ENCODE measurements at regions not wholly inside any gene's neighbourhood (a gene's known extent, or its start where the extent isn't known, plus 50 kb on each side); places are given as distances from the start of the nearest gene placed in this dataset.

GRCh38 chr6:66937180-66937579 is 1230.2 kb upstream of the EYS start:
- Histone ChIP-seq H3K4me3 (ENCODE audit: low read length) (no peak overlapping the region), H2AFZ (ENCODE audit: low read length) (no peak overlapping the region), H3K9me3 (ENCODE audit: low read length) (no peaks in the 10 kb centered on the region), H3K9me2 (replicated peaks; ENCODE audit: low read length) (no peaks in the 10 kb centered on the region), H4K20me1 (ENCODE audit: low read length) (no peaks in the 10 kb centered on the region), H3F3A (ENCODE audit: low read length, unreplicated experiment) (no peaks in the 10 kb centered on the region), H3K9ac (ENCODE audit: low read length) (no peak overlapping the region), H3K27ac (ENCODE audit: low read length) (no peak overlapping the region), H3K27me3 (ENCODE audit: low read length) (no peaks in the 10 kb centered on the region), H3K36me3 (ENCODE audit: low read depth, low read length) (no peaks in the 10 kb centered on the region), H3K4me1 (ENCODE audit: insufficient read depth, low read length) (no peaks in the 10 kb centered on the region), H3K4me2 (ENCODE audit: low read length) (no peak overlapping the region), H3K79me2 (ENCODE audit: low read length) (no peaks in the 10 kb centered on the region)
- BruUV-seq (replicated peaks) = no TSS peak
- intact Hi-C loops (cut with micrococcal nuclease) = no loop called here
- DNase-seq = no peak
- POLR2A ChIA-PET (ENCODE audit: unreplicated experiment) = no interaction called here
- ATAC-seq = no peak
- TF ChIP-seq EZH2 (IDR thresholded peaks at IDR 0.05; ENCODE audit: low read length, unreplicated experiment) (no peak), CTCF (conservative IDR thresholded peaks at IDR 0.05; ENCODE audit: low read depth, low read length) (no peak), EZH2phosphoT487 (IDR thresholded peaks at IDR 0.05; ENCODE audit: borderline replicate concordance, low read length) (no peak)
- CTCF ChIA-PET = no interaction called here

DNA sequence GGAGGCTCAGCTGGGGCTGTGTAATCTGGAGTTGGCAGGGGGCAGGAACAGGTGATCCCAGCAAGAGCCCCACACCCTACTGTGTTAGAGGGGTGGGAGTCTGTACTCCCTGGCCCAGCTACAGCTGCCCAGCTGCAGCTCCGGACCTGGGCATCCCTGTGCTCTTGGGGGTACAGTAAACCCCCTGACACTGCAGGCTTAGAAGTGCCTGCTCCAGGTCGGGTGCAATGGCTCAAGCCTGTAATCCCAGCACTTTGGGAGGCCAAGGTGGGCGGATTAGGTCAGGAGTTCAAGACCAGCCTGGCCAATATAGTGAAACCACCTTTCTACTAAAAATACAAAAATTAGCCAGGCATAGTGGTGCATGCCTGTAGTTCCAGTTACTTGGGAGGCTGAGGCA is 1228.6 kb upstream of the EYS start:
- H3K9me3 ChIP-seq (ENCODE audit: low read length) = no peaks in the 10 kb centered on the region
- intact Hi-C loops (cut with micrococcal nuclease) = no loop called here
- peaks cover 7% of the 10 kb centered on the region for H3K4me1 ChIP-seq (ENCODE audit: insufficient read depth, low read length)
- DNase-seq = no peak
- no TSS peak for BruUV-seq (replicated peaks)
- no peak for ATAC-seq
- POLR2A ChIA-PET (ENCODE audit: unreplicated experiment) = no interaction called here
- no peaks in the 10 kb centered on the region for H4K20me1 ChIP-seq (ENCODE audit: low read length)
- H3K27me3 ChIP-seq (ENCODE audit: low read length) = no peaks in the 10 kb centered on the region
- H2AFZ ChIP-seq (ENCODE audit: low read length) = no peak overlapping the region
- no peaks in the 10 kb centered on the region for H3F3A ChIP-seq (ENCODE audit: low read length, unreplicated experiment)
- CTCF ChIA-PET = no interaction called here
- H3K4me2 ChIP-seq (ENCODE audit: low read length) = no peak overlapping the region
- H3K4me3 ChIP-seq (ENCODE audit: low read length) = no peak overlapping the region
- no peaks in the 10 kb centered on the region for H3K79me2 ChIP-seq (ENCODE audit: low read length)
- H3K27ac ChIP-seq (ENCODE audit: low read length) = no peak overlapping the region
- H3K9ac ChIP-seq (ENCODE audit: low read length) = no peak overlapping the region
- TF ChIP-seq EZH2phosphoT487 (IDR thresholded peaks at IDR 0.05; ENCODE audit: borderline replicate concordance, low read length) = no peak
- no peak for TF ChIP-seq CTCF (conservative IDR thresholded peaks at IDR 0.05; ENCODE audit: low read depth, low read length)
- no peak for TF ChIP-seq EZH2 (IDR thresholded peaks at IDR 0.05; ENCODE audit: low read length, unreplicated experiment)
- H3K36me3 ChIP-seq (ENCODE audit: low read depth, low read length) = no peaks in the 10 kb centered on the region
- no peaks in the 10 kb centered on the region for H3K9me2 ChIP-seq (replicated peaks; ENCODE audit: low read length)

- ATAC-seq = no peak
- no TSS peak for BruUV-seq (replicated peaks)
- DNase-seq = no peak
- H3K9ac ChIP-seq (ENCODE audit: low read length) = no peak overlapping the region
- no peak overlapping the region for H2AFZ ChIP-seq (ENCODE audit: low read length)
- no peaks in the 10 kb centered on the region for H3K27me3 ChIP-seq (ENCODE audit: low read length)
- no peak overlapping the region for H3K4me2 ChIP-seq (ENCODE audit: low read length)
- H3K79me2 ChIP-seq (ENCODE audit: low read length) = no peaks in the 10 kb centered on the region
- H4K20me1 ChIP-seq (ENCODE audit: low read length) = no peaks in the 10 kb centered on the region
- no peak for TF ChIP-seq EZH2phosphoT487 (IDR thresholded peaks at IDR 0.05; ENCODE audit: borderline replicate concordance, low read length)
- TF ChIP-seq CTCF (conservative IDR thresholded peaks at IDR 0.05; ENCODE audit: low read depth, low read length) = no peak
- TF ChIP-seq EZH2 (IDR thresholded peaks at IDR 0.05; ENCODE audit: low read length, unreplicated experiment) = no peak
- H3K9me2 ChIP-seq (replicated peaks; ENCODE audit: low read length) = no peaks in the 10 kb centered on the region
- POLR2A ChIA-PET (ENCODE audit: unreplicated experiment) = no interaction called here
- H3K27ac ChIP-seq (ENCODE audit: low read length) = no peak overlapping the region
- no peaks in the 10 kb centered on the region for H3K9me3 ChIP-seq (ENCODE audit: low read length)
- H3K4me3 ChIP-seq (ENCODE audit: low read length) = no peak overlapping the region
- intact Hi-C loops (cut with micrococcal nuclease) = no loop called here
- no peaks in the 10 kb centered on the region for H3F3A ChIP-seq (ENCODE audit: low read length, unreplicated experiment)
- H3K4me1 ChIP-seq (ENCODE audit: insufficient read depth, low read length) = peaks cover 7% of the 10 kb centered on the region
- H3K36me3 ChIP-seq (ENCODE audit: low read depth, low read length) = no peaks in the 10 kb centered on the region
- CTCF ChIA-PET = no interaction called here
These were observed 1224.8 kb upstream of the EYS start for GRCh38 chr6:66931787-66932186.
